Progenitor cell of endocrine pancreas (in vitro differentiated cells): ENCODE measurements at regions not wholly inside any gene's neighbourhood (a gene's known extent, or its start where the extent isn't known, plus 50 kb on each side); places are given as distances from the start of the nearest gene placed in this dataset.

Experiments
- DNase-seq: peaks from one replicate; pipeline ENCODE4 v3.0.0; 2021; ENCODE audit warnings: low spot score; ENCODE audit not compliant: unreplicated experiment
- H3K27ac Mint-ChIP-seq: 2 replicates; pipeline ENCODE4 v1.8.0; 2021; ENCODE audit warnings: mild to moderate bottlenecking, moderate library complexity, mixed read lengths
- H3K27me3 Mint-ChIP-seq: 2 replicates; pipeline ENCODE4 v1.8.0; 2021; ENCODE audit warnings: mixed read lengths
- H3K36me3 Mint-ChIP-seq: 2 replicates; pipeline ENCODE4 v1.8.0; 2022; ENCODE audit warnings: mixed read lengths; ENCODE audit not compliant: insufficient read depth
- H3K4me1 Mint-ChIP-seq: 2 replicates; pipeline ENCODE4 v1.8.0; 2021; ENCODE audit warnings: low read depth, mixed read lengths
- H3K4me3 Mint-ChIP-seq: 2 replicates; pipeline ENCODE4 v1.8.0; 2021; ENCODE audit warnings: low read depth, mild to moderate bottlenecking, moderate library complexity, mixed read lengths
- H3K9me3 Mint-ChIP-seq: 2 replicates; pipeline ENCODE4 v1.8.0; 2021; ENCODE audit warnings: low read depth, mixed read lengths
- TF ChIP-seq, protein P1 (sequence below): fragments of 200-600 bp; sonication (generic); IDR thresholded peaks from one replicate; pipeline ENCODE4 v1.5.0; 2021; ENCODE audit warnings: antibody characterized with exemption, mild to moderate bottlenecking; ENCODE audit not compliant: unreplicated experiment

DNA sequence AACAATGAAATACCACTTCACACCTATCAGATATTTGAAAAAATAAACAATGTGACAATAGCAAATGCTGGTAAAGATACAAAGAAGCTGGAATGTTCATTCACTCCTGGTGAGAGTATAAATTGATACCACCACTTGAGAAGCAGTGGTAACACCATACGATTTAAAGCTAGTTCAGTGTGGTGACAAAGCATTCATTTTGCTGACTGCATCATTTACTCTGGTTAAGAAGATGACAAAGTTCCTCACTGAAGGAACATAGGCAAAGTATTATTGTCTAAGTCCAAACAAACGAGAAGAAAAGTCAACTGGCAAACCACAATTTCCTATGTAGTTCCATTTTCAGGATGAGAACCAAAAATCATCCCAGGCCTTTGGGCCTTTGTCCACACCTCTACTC lies 102.5 kb downstream of the GEMIN8 start:
- H3K36me3 Mint-ChIP-seq = peaks cover 8% of the 10 kb centered on the region
- no peak overlapping the region for H3K27ac Mint-ChIP-seq
- no peaks in the 10 kb centered on the region for H3K4me1 Mint-ChIP-seq
- TF ChIP-seq, protein P1, sequence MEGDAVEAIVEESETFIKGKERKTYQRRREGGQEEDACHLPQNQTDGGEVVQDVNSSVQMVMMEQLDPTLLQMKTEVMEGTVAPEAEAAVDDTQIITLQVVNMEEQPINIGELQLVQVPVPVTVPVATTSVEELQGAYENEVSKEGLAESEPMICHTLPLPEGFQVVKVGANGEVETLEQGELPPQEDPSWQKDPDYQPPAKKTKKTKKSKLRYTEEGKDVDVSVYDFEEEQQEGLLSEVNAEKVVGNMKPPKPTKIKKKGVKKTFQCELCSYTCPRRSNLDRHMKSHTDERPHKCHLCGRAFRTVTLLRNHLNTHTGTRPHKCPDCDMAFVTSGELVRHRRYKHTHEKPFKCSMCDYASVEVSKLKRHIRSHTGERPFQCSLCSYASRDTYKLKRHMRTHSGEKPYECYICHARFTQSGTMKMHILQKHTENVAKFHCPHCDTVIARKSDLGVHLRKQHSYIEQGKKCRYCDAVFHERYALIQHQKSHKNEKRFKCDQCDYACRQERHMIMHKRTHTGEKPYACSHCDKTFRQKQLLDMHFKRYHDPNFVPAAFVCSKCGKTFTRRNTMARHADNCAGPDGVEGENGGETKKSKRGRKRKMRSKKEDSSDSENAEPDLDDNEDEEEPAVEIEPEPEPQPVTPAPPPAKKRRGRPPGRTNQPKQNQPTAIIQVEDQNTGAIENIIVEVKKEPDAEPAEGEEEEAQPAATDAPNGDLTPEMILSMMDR = no peak
- DNase-seq = no peak
- H3K4me3 Mint-ChIP-seq = no peak overlapping the region
- no peaks in the 10 kb centered on the region for H3K27me3 Mint-ChIP-seq
- H3K9me3 Mint-ChIP-seq = peaks cover 25% of the 10 kb centered on the region

DNA sequence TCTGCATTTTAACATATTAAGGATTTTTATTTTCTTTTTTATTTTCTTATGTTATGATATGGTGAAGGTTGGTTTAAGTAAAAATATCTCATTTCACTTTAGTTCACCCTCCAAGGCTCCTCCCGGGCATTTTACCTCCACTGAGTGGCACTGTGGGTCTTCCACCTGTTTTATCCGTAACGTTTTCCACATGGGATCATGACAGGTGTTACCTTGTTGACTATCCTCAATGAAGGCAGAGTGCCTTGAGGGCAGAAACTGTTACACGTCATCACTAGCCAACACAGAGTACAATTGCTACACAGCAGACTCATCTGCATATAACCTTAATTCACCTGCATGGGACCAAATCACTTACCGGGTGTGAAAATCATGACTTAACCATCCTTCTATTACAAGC lies 105.8 kb downstream of the GEMIN8 start:
- Mint-ChIP-seq H3K27ac (no peak overlapping the region), H3K4me1 (no peaks in the 10 kb centered on the region), H3K27me3 (no peaks in the 10 kb centered on the region), H3K4me3 (no peak overlapping the region), H3K9me3 (peaks cover 19% of the 10 kb centered on the region), H3K36me3 (peaks cover 1% of the 10 kb centered on the region)
- TF ChIP-seq, protein P1 = no peak
- no peak for DNase-seq

DNA sequence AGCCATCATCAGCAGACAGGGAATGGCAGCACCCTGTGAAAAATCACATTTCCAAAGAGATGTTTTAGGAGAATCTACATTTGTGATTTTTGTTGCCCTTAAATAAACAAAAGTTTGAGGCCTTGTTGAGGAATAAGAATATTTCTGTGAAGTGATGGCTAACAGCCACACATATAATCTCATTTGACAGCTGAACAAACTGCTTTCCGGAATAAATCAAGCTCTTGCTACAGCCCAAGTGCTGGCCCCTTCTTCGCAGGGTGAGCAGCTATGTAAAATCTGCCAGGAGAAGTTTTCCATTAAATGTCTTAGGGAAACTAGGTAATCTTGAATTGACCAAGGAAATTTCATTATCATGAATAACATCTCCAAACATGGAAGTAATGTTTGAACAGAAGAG lies 106.4 kb upstream of the GPM6B start:
- H3K36me3 Mint-ChIP-seq = peaks cover 2% of the 10 kb centered on the region
- TF ChIP-seq, protein P1 = no peak
- peaks cover 20% of the 10 kb centered on the region for H3K9me3 Mint-ChIP-seq
- H3K27me3 Mint-ChIP-seq = no peaks in the 10 kb centered on the region
- no peak overlapping the region for H3K27ac Mint-ChIP-seq
- no peak for DNase-seq
- no peak overlapping the region for H3K4me3 Mint-ChIP-seq
- H3K4me1 Mint-ChIP-seq = no peaks in the 10 kb centered on the region

DNA sequence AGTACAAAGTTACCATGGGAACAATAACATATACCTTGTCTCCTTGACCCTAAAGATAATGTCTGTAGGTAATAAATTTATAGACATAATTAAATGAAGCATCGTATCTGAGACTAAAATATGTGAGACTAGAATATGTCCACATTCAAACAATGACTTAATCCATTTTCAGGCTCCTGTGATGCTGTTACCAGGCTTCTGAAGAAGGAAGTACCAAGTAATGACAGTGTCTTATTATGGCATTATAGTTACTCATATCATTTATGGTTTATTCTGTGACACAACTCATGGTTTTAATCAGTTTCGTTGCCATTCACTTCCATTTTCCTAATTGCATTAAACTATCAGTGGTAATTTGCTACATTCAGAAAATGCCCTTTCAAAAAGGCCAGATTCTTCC lies 100.6 kb upstream of the GPM6B start:
- Mint-ChIP-seq H3K27me3 (no peaks in the 10 kb centered on the region), H3K36me3 (peaks cover 4% of the 10 kb centered on the region), H3K4me1 (no peaks in the 10 kb centered on the region), H3K27ac (no peak overlapping the region), H3K9me3 (peaks cover 17% of the 10 kb centered on the region), H3K4me3 (no peak overlapping the region)
- TF ChIP-seq, protein P1 = no peak
- no peak for DNase-seq

DNA sequence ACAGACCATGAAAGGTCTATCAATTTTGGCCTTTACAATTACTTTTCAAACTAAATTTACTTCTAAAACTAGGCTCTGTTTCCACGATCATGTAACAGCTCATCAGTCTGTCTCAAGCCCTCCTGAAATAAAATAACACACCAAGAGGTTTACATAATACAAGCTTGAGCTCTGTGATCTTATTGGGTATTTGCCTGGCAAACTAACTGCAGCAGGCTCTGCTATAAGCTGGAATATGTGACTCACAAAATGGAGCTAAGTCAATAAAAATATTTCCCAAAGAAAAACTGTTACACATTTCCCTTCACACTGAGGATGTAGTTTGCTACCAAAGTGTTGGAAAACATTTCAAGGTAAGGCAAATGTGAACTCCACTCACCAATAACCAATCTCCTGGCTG lies 94.7 kb upstream of the GPM6B start:
- Mint-ChIP-seq H3K4me1 (no peaks in the 10 kb centered on the region), H3K4me3 (no peak overlapping the region), H3K36me3 (peaks cover 2% of the 10 kb centered on the region), H3K9me3 (peaks cover 6% of the 10 kb centered on the region), H3K27me3 (no peaks in the 10 kb centered on the region), H3K27ac (no peak overlapping the region)
- DNase-seq = no peak
- TF ChIP-seq, protein P1 = no peak
